LNCAP (cell line): ENCODE measurements at regions not wholly inside any gene's neighbourhood (a gene's known extent, or its start where the extent isn't known, plus 50 kb on each side); places are given as distances from the start of the nearest gene placed in this dataset.

ENCODE experiments used
- CTCF ChIP-seq: fragments of 450-650 bp; IDR thresholded peaks from 2 replicates; pipeline ENCODE4 v1.5.1; 2017; ENCODE audit warnings: mild to moderate bottlenecking

- no peak for TF ChIP-seq CTCF
Measured at GRCh38 chr5:120895660-120896059, 431.6 kb downstream of the PRR16 start.

GRCh38 chr5:120901199-120901598, 437.1 kb downstream of the PRR16 start:
- no peak for TF ChIP-seq CTCF

DNA sequence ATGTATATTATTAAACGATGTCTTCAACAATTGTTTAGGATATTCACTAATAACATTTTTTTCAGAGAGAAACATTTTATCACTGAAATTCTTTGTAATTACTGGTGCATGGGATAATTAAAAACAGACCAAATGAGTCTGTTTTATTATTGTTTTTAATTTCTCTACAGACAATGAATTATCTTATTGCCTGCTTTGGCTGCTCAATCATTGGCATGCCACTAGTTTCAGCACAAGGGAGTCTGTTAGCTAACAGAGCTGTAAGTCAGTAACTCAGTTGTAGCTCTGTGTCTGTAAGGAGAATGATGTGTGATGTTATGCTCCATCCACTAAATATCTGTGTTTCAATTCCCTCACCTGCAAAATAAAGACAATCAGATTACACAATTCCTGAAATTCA, 443.9 kb downstream of the PRR16 start:
- TF ChIP-seq CTCF = no peak

GRCh38 chr5:120910629-120911028, 446.5 kb downstream of the PRR16 start:
- no peak for TF ChIP-seq CTCF

DNA sequence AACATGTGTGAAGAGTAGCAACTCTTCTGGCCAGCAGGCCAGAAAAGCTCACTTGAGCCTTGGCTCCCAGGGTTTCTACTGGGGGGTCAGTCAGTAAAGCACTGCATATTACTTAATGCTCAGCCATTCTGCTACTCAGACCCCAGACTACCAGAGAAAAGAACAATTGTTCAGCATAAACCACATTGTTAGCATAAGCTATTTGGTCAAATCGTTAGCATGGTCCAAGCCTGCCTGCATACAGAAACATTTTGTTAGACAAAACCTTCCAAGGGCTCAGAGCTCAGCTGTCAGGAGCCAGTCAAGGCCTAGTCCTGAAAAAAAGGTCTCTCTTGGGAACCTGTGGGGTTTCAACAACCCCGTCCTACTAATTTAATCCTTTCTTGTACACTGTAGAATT, 449.3 kb downstream of the PRR16 start:
- TF ChIP-seq CTCF = no peak

- TF ChIP-seq CTCF = no peak
Measured at GRCh38 chr5:120917214-120917758, 453.2 kb downstream of the PRR16 start.

DNA sequence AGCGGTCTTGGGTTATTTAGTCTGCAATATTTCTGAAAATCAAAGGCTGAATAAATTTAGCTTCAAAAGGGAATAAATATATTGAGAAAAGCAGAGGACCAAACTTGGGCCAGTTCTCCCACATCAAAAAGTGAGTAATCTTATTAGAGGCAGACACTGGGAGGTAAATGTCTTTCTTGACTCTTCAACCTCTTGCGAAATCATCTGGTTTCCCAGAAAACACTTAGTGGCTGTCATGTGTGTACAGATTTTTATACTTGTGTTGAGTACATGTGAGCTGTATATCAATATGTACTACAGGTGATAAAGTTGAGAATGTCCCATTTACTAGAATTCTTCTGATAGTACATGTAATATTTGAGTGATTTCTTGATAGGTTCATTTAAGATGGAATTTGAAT, 454.9 kb downstream of the PRR16 start:
- TF ChIP-seq CTCF = no peak

- no peak for TF ChIP-seq CTCF
Measured at GRCh38 chr5:120923026-120923425, 458.9 kb downstream of the PRR16 start.
